HCT116 (cell line): ENCODE measurements at regions not wholly inside any gene's neighbourhood (a gene's known extent, or its start where the extent isn't known, plus 50 kb on each side); places are given as distances from the start of the nearest gene placed in this dataset.

Source experiments
- EZH2 ChIP-seq: fragments of 200-600 bp; sonication (generic); IDR thresholded peaks from 2 replicates; pipeline ENCODE4 v1.6.1; 2017; ENCODE audit warnings: antibody characterized with exemption, mixed run types
- JUND ChIP-seq: IDR thresholded peaks from 2 replicates; pipeline ENCODE4 v1.6.1; 2012
- POLR2A ChIP-seq: IDR thresholded peaks from 2 replicates; pipeline ENCODE4 v1.7.0; 2011; ENCODE audit warnings: borderline replicate concordance; ENCODE audit not compliant: insufficient read depth, insufficient read length; ENCODE audit errors: extremely low read depth
- POLR2AphosphoS5 ChIP-seq: IDR thresholded peaks from 2 replicates; pipeline ENCODE4 v1.6.1; 2011; ENCODE audit warnings: mild to moderate bottlenecking, low read depth, low read length, moderate library complexity
- SIN3A ChIP-seq: IDR thresholded peaks from 2 replicates; pipeline ENCODE4 v1.6.1; 2012; ENCODE audit warnings: low read depth
- YY1 ChIP-seq: IDR thresholded peaks from 2 replicates; pipeline ENCODE4 v1.6.1; 2011; ENCODE audit warnings: low read length, low read depth, moderate library complexity, mild to moderate bottlenecking; ENCODE audit not compliant: insufficient replicate concordance; ENCODE audit errors: extremely low read depth
- ZFX ChIP-seq: fragments of 450-650 bp; IDR thresholded peaks from 2 replicates; pipeline ENCODE4 v1.6.1; 2017
- TF ChIP-seq, protein P1 (sequence below), 3 experiments: fragments of 200-600 bp in 1 of 3; sonication (generic) in 1 of 3; IDR thresholded peaks in 2 of 3; conservative IDR thresholded peaks in 1 of 3; 2 replicates each; pipeline ENCODE4 v1.5.1; 2012 to 2017; ENCODE audit warnings: low read depth in 2 of 3, low read length in 2 of 3, antibody characterized with exemption in 1 of 3, borderline replicate concordance in 1 of 3, control low read depth in 1 of 3, mild to moderate bottlenecking in 1 of 3, mixed read lengths in 1 of 3, mixed run types in 1 of 3, moderate library complexity in 1 of 3; ENCODE audit not compliant: insufficient read depth in 1 of 3

DNA sequence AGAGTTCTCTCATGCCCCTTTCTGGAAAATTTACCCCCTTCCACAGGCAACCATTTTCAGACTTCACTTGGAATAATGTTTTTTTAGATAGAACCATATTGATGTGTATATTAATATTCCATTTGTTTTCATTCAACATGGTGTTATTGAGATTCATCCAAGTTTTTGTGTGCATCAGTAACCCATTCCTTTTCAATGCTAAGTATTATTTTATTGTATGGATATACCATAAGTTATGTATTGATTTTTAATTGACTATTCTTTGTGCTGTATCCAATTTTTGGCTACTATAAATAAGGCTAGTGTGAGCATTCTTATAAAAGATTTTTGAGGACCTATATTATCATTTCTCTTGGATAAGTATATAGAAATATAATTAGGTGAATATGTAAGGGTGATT lies 1025.7 kb downstream of the GRM8 start:
- TF ChIP-seq EZH2 (no peak), POLR2A (no peak), ZFX (no peak), POLR2AphosphoS5 (no peak), JUND (no peak), SIN3A (no peak), YY1 (no peak)
- TF ChIP-seq, protein P1, sequence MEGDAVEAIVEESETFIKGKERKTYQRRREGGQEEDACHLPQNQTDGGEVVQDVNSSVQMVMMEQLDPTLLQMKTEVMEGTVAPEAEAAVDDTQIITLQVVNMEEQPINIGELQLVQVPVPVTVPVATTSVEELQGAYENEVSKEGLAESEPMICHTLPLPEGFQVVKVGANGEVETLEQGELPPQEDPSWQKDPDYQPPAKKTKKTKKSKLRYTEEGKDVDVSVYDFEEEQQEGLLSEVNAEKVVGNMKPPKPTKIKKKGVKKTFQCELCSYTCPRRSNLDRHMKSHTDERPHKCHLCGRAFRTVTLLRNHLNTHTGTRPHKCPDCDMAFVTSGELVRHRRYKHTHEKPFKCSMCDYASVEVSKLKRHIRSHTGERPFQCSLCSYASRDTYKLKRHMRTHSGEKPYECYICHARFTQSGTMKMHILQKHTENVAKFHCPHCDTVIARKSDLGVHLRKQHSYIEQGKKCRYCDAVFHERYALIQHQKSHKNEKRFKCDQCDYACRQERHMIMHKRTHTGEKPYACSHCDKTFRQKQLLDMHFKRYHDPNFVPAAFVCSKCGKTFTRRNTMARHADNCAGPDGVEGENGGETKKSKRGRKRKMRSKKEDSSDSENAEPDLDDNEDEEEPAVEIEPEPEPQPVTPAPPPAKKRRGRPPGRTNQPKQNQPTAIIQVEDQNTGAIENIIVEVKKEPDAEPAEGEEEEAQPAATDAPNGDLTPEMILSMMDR (IDR thresholded peaks at IDR 0.05 in 2 of 3, conservative IDR thresholded peaks at IDR 0.05 in 1 of 3; ENCODE audit: borderline replicate concordance in 1 of 3, insufficient read depth in 1 of 3, low read depth in 2 of 3, low read length in 2 of 3), result no peak
